Activated CD4-positive, alpha-beta T cell treated with anti-CD3 and anti-CD28 coated beads for 36 hours (primary cell): ENCODE measurements at regions not wholly inside any gene's neighbourhood (a gene's known extent, or its start where the extent isn't known, plus 50 kb on each side); places are given as distances from the start of the nearest gene placed in this dataset.

Experiments
- ATAC-seq: fragments of 200-7000 bp; cut with Tn5 transposase; one replicate; pipeline ENCODE4 v1.10.0; 2021; ENCODE audit warnings: mild to moderate bottlenecking, moderate library complexity
- CTCF ChIA-PET: fragments of 350-600 bp; sonication (Branson Sonifier 250); formaldehyde crosslinking; loops from one replicate; lab custom pipeline; 2021; ENCODE audit warnings: antibody characterized with exemption; lab: Charles Lee
- POLR2A ChIA-PET: fragments of 350-600 bp; sonication (Branson Sonifier 250); formaldehyde crosslinking; loops from one replicate; lab custom pipeline; 2021; ENCODE audit warnings: antibody characterized with exemption, inconsistent platforms; lab: Charles Lee
- DNase-seq: peaks from one replicate; pipeline ENCODE4 v3.0.0-alpha.2; 2020
- H3K27ac Mint-ChIP-seq: one replicate; pipeline ENCODE4 v1.8.0; 2021; ENCODE audit warnings: mixed read lengths
- H3K27me3 Mint-ChIP-seq: one replicate; pipeline ENCODE4 v1.8.0; 2021; ENCODE audit warnings: mixed read lengths
- H3K36me3 Mint-ChIP-seq: one replicate; pipeline ENCODE4 v1.8.0; 2021; ENCODE audit warnings: low read depth, mixed read lengths
- H3K4me1 Mint-ChIP-seq: one replicate; pipeline ENCODE4 v1.8.0; 2021; ENCODE audit warnings: mixed read lengths
- H3K4me3 Mint-ChIP-seq: one replicate; pipeline ENCODE4 v1.8.0; 2021; ENCODE audit warnings: mild to moderate bottlenecking, moderate library complexity, mixed read lengths
- H3K9me3 Mint-ChIP-seq: one replicate; pipeline ENCODE4 v1.8.0; 2021; ENCODE audit warnings: low read depth, mixed read lengths
- intact Hi-C, 2 experiments: fragments of 100-400 bp; cut with DNase I in 1 of 2; cut with micrococcal nuclease in 1 of 2; formaldehyde crosslinking; loops; one replicate each; pipeline versions ENCODE4 v1.14.2 to v1.15.1; 2022 to 2024; cut with DNase I, micrococcal nuclease

- CTCF ChIA-PET = interaction anchor here (0.7 kb wide), 1 partner anchor 119 kb away, joined by 4 read pairs; no protein-coding TSS in a partner anchor
- POLR2A ChIA-PET = no interaction called here
- ATAC-seq (no peak), DNase-seq (no peak)
- H3K36me3 Mint-ChIP-seq = no peaks in the 10 kb centered on the region
- peaks cover 6% of the 10 kb centered on the region for H3K4me1 Mint-ChIP-seq
- no peak overlapping the region for H3K27ac Mint-ChIP-seq
- intact Hi-C loops = loop anchor here in 1 of 2 experiments (5.0 kb wide), 1 partner anchor 33 kb away; no protein-coding TSS in a partner anchor
- H3K27me3 Mint-ChIP-seq = peaks cover 4% of the 10 kb centered on the region
- H3K4me3 Mint-ChIP-seq = no peak overlapping the region
- H3K9me3 Mint-ChIP-seq = peaks cover 10% of the 10 kb centered on the region
These were observed 196.0 kb upstream of the RBPJ start for GRCh38 chr4:26124753-26125321.

GRCh38 chr4:26126143-26126718, 194.6 kb upstream of the RBPJ start:
- Mint-ChIP-seq H3K36me3 (no peaks in the 10 kb centered on the region), H3K9me3 (peaks cover 10% of the 10 kb centered on the region), H3K27ac (no peak overlapping the region), H3K4me3 (no peak overlapping the region), H3K27me3 (peaks cover 4% of the 10 kb centered on the region), H3K4me1 (peaks cover 18% of the 10 kb centered on the region)
- no peak for ATAC-seq
- ChIA-PET POLR2A (no interaction called here), CTCF (interaction anchor here (1.5 kb wide), 1 partner anchor 9 kb away, joined by 4 read pairs; no protein-coding TSS in a partner anchor)
- no peak for DNase-seq
- intact Hi-C loops = loop anchor here in 1 of 2 experiments (5.0 kb wide), 1 partner anchor 34 kb away; no protein-coding TSS in a partner anchor

- H3K9me3 Mint-ChIP-seq = peaks cover 10% of the 10 kb centered on the region
- no peak overlapping the region for H3K4me3 Mint-ChIP-seq
- intact Hi-C loops = loop anchor here in 1 of 2 experiments (5.0 kb wide), 1 partner anchor 35 kb away; no protein-coding TSS in a partner anchor
- H3K4me1 Mint-ChIP-seq = peaks cover 24% of the 10 kb centered on the region
- no peaks in the 10 kb centered on the region for H3K36me3 Mint-ChIP-seq
- ChIA-PET CTCF (interaction anchor here (1.3 to 1.5 kb wide), 2 partner anchors 9 to 14 kb away, joined by 4 to 5 read pairs; no protein-coding TSS in a partner anchor), POLR2A (no interaction called here)
- no peak for DNase-seq
- no peak overlapping the region for H3K27ac Mint-ChIP-seq
- peaks cover 2% of the 10 kb centered on the region for H3K27me3 Mint-ChIP-seq
- ATAC-seq = no peak
These were observed 193.8 kb upstream of the RBPJ start for GRCh38 chr4:26126994-26127393.

GRCh38 chr4:26127851-26128337, 192.9 kb upstream of the RBPJ start:
- H3K27ac Mint-ChIP-seq = no peak overlapping the region
- peaks cover 2% of the 10 kb centered on the region for H3K27me3 Mint-ChIP-seq
- POLR2A ChIA-PET = no interaction called here
- H3K4me3 Mint-ChIP-seq = no peak overlapping the region
- intact Hi-C loops = loop anchor here in 1 of 2 experiments (5.0 kb wide), 1 partner anchor 36 kb away; no protein-coding TSS in a partner anchor
- no peaks in the 10 kb centered on the region for H3K36me3 Mint-ChIP-seq
- no peak for ATAC-seq
- peaks cover 10% of the 10 kb centered on the region for H3K9me3 Mint-ChIP-seq
- no peak for DNase-seq
- CTCF ChIA-PET = interaction anchor here (1.1 to 1.5 kb wide), 3 partner anchors 8 to 83 kb away, joined by 3 to 5 read pairs (median 4); no protein-coding TSS in a partner anchor
- H3K4me1 Mint-ChIP-seq = peaks cover 32% of the 10 kb centered on the region

GRCh38 chr4:26130173-26130572, 190.6 kb upstream of the RBPJ start:
- peaks cover 2% of the 10 kb centered on the region for H3K27me3 Mint-ChIP-seq
- DNase-seq = peak; percentile 39
- intact Hi-C loops = loop anchor here in 1 of 2 experiments (2.0 to 5.0 kb wide), 2 partner anchors 55 to 67 kb away; no protein-coding TSS in a partner anchor
- POLR2A ChIA-PET = interaction anchor here (0.5 to 1.4 kb wide), 2 partner anchors 54 to 67 kb away, joined by 4 read pairs; no protein-coding TSS in a partner anchor
- H3K36me3 Mint-ChIP-seq = no peaks in the 10 kb centered on the region
- peaks cover 12% of the 10 kb centered on the region for H3K9me3 Mint-ChIP-seq
- H3K4me1 Mint-ChIP-seq = peaks cover 47% of the 10 kb centered on the region
- CTCF ChIA-PET = interaction anchor here (1.1 kb wide), 1 partner anchor 22 kb away, joined by 3 read pairs; no protein-coding TSS in a partner anchor
- no peak overlapping the region for H3K4me3 Mint-ChIP-seq
- H3K27ac Mint-ChIP-seq = peak overlapping the region; percentile 27
- ATAC-seq = peak; percentile 68

GRCh38 chr4:26130841-26131432, 189.9 kb upstream of the RBPJ start:
- DNase-seq (no peak), ATAC-seq (no peak)
- Mint-ChIP-seq H3K4me1 (peaks cover 47% of the 10 kb centered on the region), H3K27me3 (peaks cover 2% of the 10 kb centered on the region), H3K4me3 (no peak overlapping the region), H3K9me3 (peaks cover 12% of the 10 kb centered on the region), H3K27ac (no peak overlapping the region), H3K36me3 (no peaks in the 10 kb centered on the region)
- ChIA-PET CTCF (interaction anchor here (1.1 kb wide), 1 partner anchor 23 kb away, joined by 3 read pairs; no protein-coding TSS in a partner anchor), POLR2A (interaction anchor here (0.5 to 1.4 kb wide), 2 partner anchors 54 to 66 kb away, joined by 4 read pairs; no protein-coding TSS in a partner anchor)
- intact Hi-C loops = loop anchor here in 1 of 2 experiments (2.0 to 5.0 kb wide), 2 partner anchors 56 to 66 kb away; no protein-coding TSS in a partner anchor

- DNase-seq (no peak), ATAC-seq (peak; percentile 8)
- ChIA-PET CTCF (no interaction called here), POLR2A (interaction anchor here (1.4 kb wide), 1 partner anchor 66 kb away, joined by 4 read pairs; no protein-coding TSS in a partner anchor)
- Mint-ChIP-seq H3K27ac (no peak overlapping the region), H3K4me1 (peaks cover 41% of the 10 kb centered on the region), H3K27me3 (peaks cover 5% of the 10 kb centered on the region), H3K9me3 (peaks cover 12% of the 10 kb centered on the region), H3K36me3 (no peaks in the 10 kb centered on the region), H3K4me3 (no peak overlapping the region)
- intact Hi-C loops = loop anchor here in 1 of 2 experiments (2.0 to 5.0 kb wide), 2 partner anchors 57 to 66 kb away; no protein-coding TSS in a partner anchor
These were observed 189.1 kb upstream of the RBPJ start for GRCh38 chr4:26131711-26132110.

- POLR2A ChIA-PET = no interaction called here
- H3K4me1 Mint-ChIP-seq = peaks cover 41% of the 10 kb centered on the region
- CTCF ChIA-PET = no interaction called here
- H3K4me3 Mint-ChIP-seq = no peak overlapping the region
- H3K9me3 Mint-ChIP-seq = peaks cover 12% of the 10 kb centered on the region
- no peaks in the 10 kb centered on the region for H3K36me3 Mint-ChIP-seq
- no peak for DNase-seq
- H3K27ac Mint-ChIP-seq = peak overlapping the region; percentile 24
- intact Hi-C loops = loop anchor here in 1 of 2 experiments (5.0 kb wide), 1 partner anchor 64 kb away; no protein-coding TSS in a partner anchor
- ATAC-seq = no peak
- peaks cover 2% of the 10 kb centered on the region for H3K27me3 Mint-ChIP-seq
These were observed 188.0 kb upstream of the RBPJ start for GRCh38 chr4:26132858-26133257.

- Mint-ChIP-seq H3K4me3 (no peak overlapping the region), H3K36me3 (no peaks in the 10 kb centered on the region), H3K27ac (peak overlapping the region; percentile 24), H3K27me3 (peaks cover 2% of the 10 kb centered on the region), H3K9me3 (peaks cover 5% of the 10 kb centered on the region), H3K4me1 (peaks cover 41% of the 10 kb centered on the region)
- ChIA-PET POLR2A (no interaction called here), CTCF (interaction anchor here (0.7 to 1.4 kb wide), 3 partner anchors 50 to 277 kb away, joined by 3 to 4 read pairs (median 3); no protein-coding TSS in a partner anchor)
- peak; percentile 65 for ATAC-seq
- intact Hi-C loops = loop anchor here (1.0 to 5.0 kb wide), 2 partner anchors 17 to 63 kb away; no protein-coding TSS in a partner anchor
- DNase-seq = no peak
These were observed 187.0 kb upstream of the RBPJ start for GRCh38 chr4:26133840-26134239.

GRCh38 chr4:26135331-26135730, 185.5 kb upstream of the RBPJ start:
- H3K4me1 Mint-ChIP-seq = peaks cover 42% of the 10 kb centered on the region
- DNase-seq (no peak), ATAC-seq (no peak)
- intact Hi-C loops = no loop called here
- ChIA-PET POLR2A (no interaction called here), CTCF (interaction anchor here (0.8 to 1.2 kb wide), 2 partner anchors 8 to 18 kb away, joined by 3 to 4 read pairs; no protein-coding TSS in a partner anchor)
- H3K4me3 Mint-ChIP-seq = no peak overlapping the region
- H3K27ac Mint-ChIP-seq = no peak overlapping the region
- no peaks in the 10 kb centered on the region for H3K36me3 Mint-ChIP-seq
- peaks cover 2% of the 10 kb centered on the region for H3K27me3 Mint-ChIP-seq
- H3K9me3 Mint-ChIP-seq = peaks cover 1% of the 10 kb centered on the region

- intact Hi-C loops = no loop called here
- Mint-ChIP-seq H3K27ac (no peak overlapping the region), H3K4me3 (no peak overlapping the region), H3K27me3 (peaks cover 2% of the 10 kb centered on the region), H3K36me3 (no peaks in the 10 kb centered on the region), H3K4me1 (peaks cover 32% of the 10 kb centered on the region), H3K9me3 (peaks cover 1% of the 10 kb centered on the region)
- ATAC-seq (no peak), DNase-seq (no peak)
- POLR2A ChIA-PET = no interaction called here
- CTCF ChIA-PET = no interaction called here
These were observed 184.2 kb upstream of the RBPJ start for GRCh38 chr4:26136615-26137014.
